HEK293 (cell line): ENCODE measurements at regions not wholly inside any gene's neighbourhood (a gene's known extent, or its start where the extent isn't known, plus 50 kb on each side); places are given as distances from the start of the nearest gene placed in this dataset.

Experiments used
- CTCF ChIA-PET: fragments of 350-600 bp; formaldehyde crosslinking; extraction: SDS; loops from one replicate; lab custom pipeline; 2021; ENCODE audit warnings: antibody characterized with exemption; lab: Yijun Ruan, JAX
- POLR2A ChIA-PET: fragments of 300-600 bp; formaldehyde crosslinking; extraction: SDS; loops from one replicate; lab custom pipeline; 2020; ENCODE audit warnings: antibody characterized with exemption, inconsistent platforms; lab: Yijun Ruan, JAX
- H3K27ac ChIP-seq: fragments of 200-500 bp; sonication (Bioruptor generic); 2 replicates; pipeline ENCODE4 v1.5.1; 2014; ENCODE audit warnings: low read depth, low read length, control low read depth, inconsistent platforms; ENCODE audit errors: extremely low read depth
- H3K36me3 ChIP-seq, 2 experiments: fragments of 200-500 bp in 1 of 2; sonication (Bioruptor generic) in 1 of 2; 1 replicate in 1 of 2; 2 replicates in 1 of 2; pipeline ENCODE4 v1.5.1; 2014 to 2017; ENCODE audit warnings: inconsistent platforms in 2 of 2, low read length in 2 of 2; ENCODE audit not compliant: control insufficient read depth in 2 of 2, insufficient read depth in 1 of 2
- H3K4me1 ChIP-seq: fragments of 200-500 bp; sonication (Bioruptor generic); 2 replicates; pipeline ENCODE4 v1.5.1; 2014; ENCODE audit warnings: mild to moderate bottlenecking, low read length, inconsistent platforms; ENCODE audit not compliant: control insufficient read depth, insufficient read depth
- H3K4me3 ChIP-seq: 2 replicates; pipeline ENCODE4 v1.5.1; 2011; ENCODE audit warnings: low read depth, mild to moderate bottlenecking, control low read depth, low read length, moderate library complexity
- H3K9me3 ChIP-seq: fragments of 200-500 bp; sonication (Bioruptor generic); 2 replicates; pipeline ENCODE4 v1.5.1; 2014; ENCODE audit warnings: low read depth, low read length, inconsistent platforms; ENCODE audit not compliant: control insufficient read depth, insufficient read depth
- BCL11B ChIP-seq: fragments of 450-650 bp; formaldehyde crosslinking; IDR thresholded peaks from 2 replicates; pipeline ENCODE4 v1.5.1; 2016; ENCODE audit warnings: low read depth, missing biosample characterization, missing genetic modification characterization
- CTCF ChIP-seq: fragments of 450-650 bp; formaldehyde crosslinking; IDR thresholded peaks from 2 replicates; pipeline ENCODE4 v1.5.1; 2016; ENCODE audit warnings: missing biosample characterization, missing genetic modification characterization
- HOXA7 ChIP-seq: sonication (generic); formaldehyde crosslinking; IDR thresholded peaks from 2 replicates; pipeline ENCODE4 v1.8.1; 2022; ENCODE audit warnings: missing genetic modification reagents, borderline replicate concordance
- PRDM1 ChIP-seq: fragments of 450-650 bp; formaldehyde crosslinking; IDR thresholded peaks from 2 replicates; pipeline ENCODE4; 2016; ENCODE audit warnings: missing biosample characterization, missing genetic modification characterization
- SCRT1 ChIP-seq: fragments of 450-650 bp; formaldehyde crosslinking; IDR thresholded peaks from 2 replicates; pipeline ENCODE4 v1.5.1; 2016; ENCODE audit warnings: missing biosample characterization, missing genetic modification characterization, borderline replicate concordance
- ZNF112 ChIP-seq: fragments of 450-650 bp; formaldehyde crosslinking; IDR thresholded peaks from 2 replicates; pipeline ENCODE4 v1.5.0; 2017; ENCODE audit warnings: missing biosample characterization, missing genetic modification characterization
- ZNF174 ChIP-seq: fragments of 450-650 bp; formaldehyde crosslinking; IDR thresholded peaks from 2 replicates; pipeline ENCODE4 v1.5.0; 2017; ENCODE audit warnings: missing biosample characterization, mild to moderate bottlenecking, missing genetic modification characterization
- ZNF211 ChIP-seq: fragments of 450-650 bp; formaldehyde crosslinking; IDR thresholded peaks from 2 replicates; pipeline ENCODE4 v1.5.1; 2016; ENCODE audit warnings: low read depth, missing biosample characterization, missing genetic modification characterization
- ZNF488 ChIP-seq: fragments of 450-650 bp; formaldehyde crosslinking; IDR thresholded peaks from 2 replicates; pipeline ENCODE4 v1.5.1; 2016; ENCODE audit warnings: missing biosample characterization, missing genetic modification characterization
- ZNF544 ChIP-seq: fragments of 450-650 bp; formaldehyde crosslinking; IDR thresholded peaks from 2 replicates; pipeline ENCODE4 v1.5.0; 2017; ENCODE audit warnings: missing biosample characterization, missing genetic modification characterization
- ZNF621 ChIP-seq: fragments of 450-650 bp; formaldehyde crosslinking; IDR thresholded peaks from 2 replicates; pipeline ENCODE4 v1.5.1; 2017; ENCODE audit warnings: missing biosample characterization, missing genetic modification characterization
- ZNF626 ChIP-seq: fragments of 450-650 bp; sonication (Bioruptor Pico); formaldehyde crosslinking; IDR thresholded peaks from 2 replicates; pipeline ENCODE4 v1.5.1; 2018; ENCODE audit warnings: missing biosample characterization, missing genetic modification characterization, inconsistent platforms
- ZNF701 ChIP-seq: fragments of 450-650 bp; formaldehyde crosslinking; IDR thresholded peaks from 2 replicates; pipeline ENCODE4 v1.5.1; 2016; ENCODE audit warnings: missing biosample characterization, missing genetic modification characterization
- ZSCAN16 ChIP-seq: fragments of 450-650 bp; formaldehyde crosslinking; IDR thresholded peaks from 2 replicates; pipeline ENCODE4 v1.5.1; 2016; ENCODE audit warnings: missing biosample characterization, missing genetic modification characterization
- TF ChIP-seq, protein P1 (sequence below): fragments of 450-650 bp; IDR thresholded peaks from 2 replicates; pipeline ENCODE4 v1.5.1; 2018; ENCODE audit warnings: missing biosample characterization, mild to moderate bottlenecking, missing genetic modification characterization
- TF ChIP-seq, protein P2 (sequence below): fragments of 450-650 bp; formaldehyde crosslinking; IDR thresholded peaks from 2 replicates; pipeline ENCODE4 v1.5.1; 2016; ENCODE audit warnings: missing biosample characterization, missing genetic modification characterization
- TF ChIP-seq, protein P3 (sequence below): fragments of 450-650 bp; formaldehyde crosslinking; IDR thresholded peaks from 2 replicates; pipeline ENCODE4 v1.5.1; 2016; ENCODE audit warnings: missing biosample characterization, missing genetic modification characterization, borderline replicate concordance

- no peak overlapping the region for H3K27ac ChIP-seq
- H3K36me3 ChIP-seq = no peaks in the 10 kb centered on the region
- TF ChIP-seq ZNF621 (no peak), ZNF544 (no peak)
- POLR2A ChIA-PET = no interaction called here
- CTCF ChIA-PET = no interaction called here
- no peaks in the 10 kb centered on the region for H3K9me3 ChIP-seq
- no peaks in the 10 kb centered on the region for H3K4me1 ChIP-seq
- H3K4me3 ChIP-seq = no peak overlapping the region
Observed at GRCh38 chr4:19689511-19689910, 562.2 kb upstream of the SLIT2 start.

- no peaks in the 10 kb centered on the region for H3K36me3 ChIP-seq
- POLR2A ChIA-PET = no interaction called here
Observed at GRCh38 chr4:19686456-19686855, 565.2 kb upstream of the SLIT2 start.

More at GRCh38 chr4:19686456-19686855, 565.2 kb upstream of the SLIT2 start:
- CTCF ChIA-PET = no interaction called here
- Histone ChIP-seq H3K4me1 (no peaks in the 10 kb centered on the region), H3K9me3 (no peaks in the 10 kb centered on the region), H3K27ac (no peak overlapping the region), H3K4me3 (no peak overlapping the region)
- TF ChIP-seq, protein P1, sequence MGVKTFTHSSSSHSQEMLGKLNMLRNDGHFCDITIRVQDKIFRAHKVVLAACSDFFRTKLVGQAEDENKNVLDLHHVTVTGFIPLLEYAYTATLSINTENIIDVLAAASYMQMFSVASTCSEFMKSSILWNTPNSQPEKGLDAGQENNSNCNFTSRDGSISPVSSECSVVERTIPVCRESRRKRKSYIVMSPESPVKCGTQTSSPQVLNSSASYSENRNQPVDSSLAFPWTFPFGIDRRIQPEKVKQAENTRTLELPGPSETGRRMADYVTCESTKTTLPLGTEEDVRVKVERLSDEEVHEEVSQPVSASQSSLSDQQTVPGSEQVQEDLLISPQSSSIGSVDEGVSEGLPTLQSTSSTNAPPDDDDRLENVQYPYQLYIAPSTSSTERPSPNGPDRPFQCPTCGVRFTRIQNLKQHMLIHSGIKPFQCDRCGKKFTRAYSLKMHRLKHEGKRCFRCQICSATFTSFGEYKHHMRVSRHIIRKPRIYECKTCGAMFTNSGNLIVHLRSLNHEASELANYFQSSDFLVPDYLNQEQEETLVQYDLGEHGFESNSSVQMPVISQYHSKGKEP (tag by site-specific recombination) = no peak
- no peak for TF ChIP-seq ZNF701 (tag by site-specific recombination)
- TF ChIP-seq ZNF626 = no peak
- TF ChIP-seq ZSCAN16 (tag by site-specific recombination) = no peak
- no peak for TF ChIP-seq HOXA7 (CRISPR knock-in tag)
- TF ChIP-seq PRDM1 = no peak
- no peak for TF ChIP-seq ZNF174 (tag by site-specific recombination)
- no peak for TF ChIP-seq ZNF211 (tag by site-specific recombination)
- TF ChIP-seq BCL11B (tag by site-specific recombination) = no peak
- TF ChIP-seq ZNF488 = no peak
- TF ChIP-seq, protein P2, sequence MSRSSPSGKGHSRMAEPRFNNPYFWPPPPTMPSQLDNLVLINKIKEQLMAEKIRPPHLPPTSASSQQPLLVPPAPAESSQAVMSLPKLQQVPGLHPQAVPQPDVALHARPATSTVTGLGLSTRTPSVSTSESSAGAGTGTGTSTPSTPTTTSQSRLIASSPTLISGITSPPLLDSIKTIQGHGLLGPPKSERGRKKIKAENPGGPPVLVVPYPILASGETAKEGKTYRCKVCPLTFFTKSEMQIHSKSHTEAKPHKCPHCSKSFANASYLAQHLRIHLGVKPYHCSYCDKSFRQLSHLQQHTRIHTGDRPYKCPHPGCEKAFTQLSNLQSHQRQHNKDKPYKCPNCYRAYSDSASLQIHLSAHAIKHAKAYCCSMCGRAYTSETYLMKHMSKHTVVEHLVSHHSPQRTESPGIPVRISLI (tag by site-specific recombination) = no peak
- TF ChIP-seq CTCF = no peak
- no peak for TF ChIP-seq ZNF112 (tag by site-specific recombination)
- TF ChIP-seq, protein P3, sequence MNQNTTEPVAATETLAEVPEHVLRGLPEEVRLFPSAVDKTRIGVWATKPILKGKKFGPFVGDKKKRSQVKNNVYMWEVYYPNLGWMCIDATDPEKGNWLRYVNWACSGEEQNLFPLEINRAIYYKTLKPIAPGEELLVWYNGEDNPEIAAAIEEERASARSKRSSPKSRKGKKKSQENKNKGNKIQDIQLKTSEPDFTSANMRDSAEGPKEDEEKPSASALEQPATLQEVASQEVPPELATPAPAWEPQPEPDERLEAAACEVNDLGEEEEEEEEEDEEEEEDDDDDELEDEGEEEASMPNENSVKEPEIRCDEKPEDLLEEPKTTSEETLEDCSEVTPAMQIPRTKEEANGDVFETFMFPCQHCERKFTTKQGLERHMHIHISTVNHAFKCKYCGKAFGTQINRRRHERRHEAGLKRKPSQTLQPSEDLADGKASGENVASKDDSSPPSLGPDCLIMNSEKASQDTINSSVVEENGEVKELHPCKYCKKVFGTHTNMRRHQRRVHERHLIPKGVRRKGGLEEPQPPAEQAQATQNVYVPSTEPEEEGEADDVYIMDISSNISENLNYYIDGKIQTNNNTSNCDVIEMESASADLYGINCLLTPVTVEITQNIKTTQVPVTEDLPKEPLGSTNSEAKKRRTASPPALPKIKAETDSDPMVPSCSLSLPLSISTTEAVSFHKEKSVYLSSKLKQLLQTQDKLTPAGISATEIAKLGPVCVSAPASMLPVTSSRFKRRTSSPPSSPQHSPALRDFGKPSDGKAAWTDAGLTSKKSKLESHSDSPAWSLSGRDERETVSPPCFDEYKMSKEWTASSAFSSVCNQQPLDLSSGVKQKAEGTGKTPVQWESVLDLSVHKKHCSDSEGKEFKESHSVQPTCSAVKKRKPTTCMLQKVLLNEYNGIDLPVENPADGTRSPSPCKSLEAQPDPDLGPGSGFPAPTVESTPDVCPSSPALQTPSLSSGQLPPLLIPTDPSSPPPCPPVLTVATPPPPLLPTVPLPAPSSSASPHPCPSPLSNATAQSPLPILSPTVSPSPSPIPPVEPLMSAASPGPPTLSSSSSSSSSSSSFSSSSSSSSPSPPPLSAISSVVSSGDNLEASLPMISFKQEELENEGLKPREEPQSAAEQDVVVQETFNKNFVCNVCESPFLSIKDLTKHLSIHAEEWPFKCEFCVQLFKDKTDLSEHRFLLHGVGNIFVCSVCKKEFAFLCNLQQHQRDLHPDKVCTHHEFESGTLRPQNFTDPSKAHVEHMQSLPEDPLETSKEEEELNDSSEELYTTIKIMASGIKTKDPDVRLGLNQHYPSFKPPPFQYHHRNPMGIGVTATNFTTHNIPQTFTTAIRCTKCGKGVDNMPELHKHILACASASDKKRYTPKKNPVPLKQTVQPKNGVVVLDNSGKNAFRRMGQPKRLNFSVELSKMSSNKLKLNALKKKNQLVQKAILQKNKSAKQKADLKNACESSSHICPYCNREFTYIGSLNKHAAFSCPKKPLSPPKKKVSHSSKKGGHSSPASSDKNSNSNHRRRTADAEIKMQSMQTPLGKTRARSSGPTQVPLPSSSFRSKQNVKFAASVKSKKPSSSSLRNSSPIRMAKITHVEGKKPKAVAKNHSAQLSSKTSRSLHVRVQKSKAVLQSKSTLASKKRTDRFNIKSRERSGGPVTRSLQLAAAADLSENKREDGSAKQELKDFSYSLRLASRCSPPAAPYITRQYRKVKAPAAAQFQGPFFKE (tag by site-specific recombination) = no peak
- TF ChIP-seq SCRT1 (tag by site-specific recombination) = no peak
